ENCODE measurements at regions not wholly inside any gene's neighbourhood (a gene's known extent, or its start where the extent isn't known, plus 50 kb on each side); places are given as distances from the start of the nearest gene placed in this dataset.

GRCh38 chr13:66162470-66162869 lies 1067.7 kb downstream of the PCDH9 start:
- no peak for TF ChIP-seq CTCF (IDR thresholded peaks at IDR 0.05)
- no peak for TF ChIP-seq POLR2A (IDR thresholded peaks at IDR 0.05)
- TF ChIP-seq EP300 (IDR thresholded peaks at IDR 0.05): no peak
